ENCODE measurements at regions not wholly inside any gene's neighbourhood (a gene's known extent, or its start where the extent isn't known, plus 50 kb on each side); places are given as distances from the start of the nearest gene placed in this dataset.
"Not testable (repeated sequence)": the region's sequence is repeated elsewhere in the genome, so short reads cannot be mapped to it uniquely, and the experiment has no call there.

DNA sequence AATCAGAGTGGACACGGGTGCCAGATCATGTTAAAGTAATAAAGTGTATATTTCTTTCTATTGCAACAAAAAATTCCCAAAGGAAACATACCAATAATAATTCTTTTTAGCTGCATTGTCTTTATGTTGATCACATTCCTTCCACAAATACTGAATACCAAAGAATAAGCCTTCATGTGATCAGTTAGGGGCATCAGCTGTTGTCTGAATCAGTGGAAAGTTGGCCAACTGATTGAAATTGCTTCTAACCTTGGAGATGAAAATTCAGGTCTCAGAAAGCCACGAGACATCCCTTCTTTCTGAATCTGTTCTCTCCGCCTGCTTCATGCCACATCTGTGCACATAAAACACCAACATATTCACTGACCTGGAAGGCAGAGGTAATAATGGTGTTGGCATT lies 785.2 kb downstream of the KCNA4 start:
- no peak overlapping the region for H3K4me3 ChIP-seq (replicated peaks in 1 of 3)

DNA sequence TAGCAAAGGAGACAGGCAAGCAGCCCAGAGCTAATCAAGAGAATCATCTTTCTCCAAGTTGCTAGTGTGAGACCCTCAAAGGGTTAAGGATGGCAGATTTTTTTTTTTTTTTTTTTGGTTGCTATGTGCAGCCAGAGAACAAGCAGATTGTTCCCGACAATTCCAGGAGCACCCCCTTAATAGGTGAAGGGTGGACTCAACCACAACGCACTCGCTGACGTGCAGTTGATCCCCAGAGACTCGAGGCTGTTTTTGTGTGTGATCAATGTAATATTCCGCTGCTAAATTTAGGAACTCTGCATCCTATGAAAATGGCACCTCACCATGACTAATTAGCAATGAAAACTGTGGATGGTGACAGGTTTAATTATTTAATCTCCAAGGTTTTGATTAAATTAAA lies 789.0 kb downstream of the KCNA4 start:
- TF ChIP-seq, protein P1, sequence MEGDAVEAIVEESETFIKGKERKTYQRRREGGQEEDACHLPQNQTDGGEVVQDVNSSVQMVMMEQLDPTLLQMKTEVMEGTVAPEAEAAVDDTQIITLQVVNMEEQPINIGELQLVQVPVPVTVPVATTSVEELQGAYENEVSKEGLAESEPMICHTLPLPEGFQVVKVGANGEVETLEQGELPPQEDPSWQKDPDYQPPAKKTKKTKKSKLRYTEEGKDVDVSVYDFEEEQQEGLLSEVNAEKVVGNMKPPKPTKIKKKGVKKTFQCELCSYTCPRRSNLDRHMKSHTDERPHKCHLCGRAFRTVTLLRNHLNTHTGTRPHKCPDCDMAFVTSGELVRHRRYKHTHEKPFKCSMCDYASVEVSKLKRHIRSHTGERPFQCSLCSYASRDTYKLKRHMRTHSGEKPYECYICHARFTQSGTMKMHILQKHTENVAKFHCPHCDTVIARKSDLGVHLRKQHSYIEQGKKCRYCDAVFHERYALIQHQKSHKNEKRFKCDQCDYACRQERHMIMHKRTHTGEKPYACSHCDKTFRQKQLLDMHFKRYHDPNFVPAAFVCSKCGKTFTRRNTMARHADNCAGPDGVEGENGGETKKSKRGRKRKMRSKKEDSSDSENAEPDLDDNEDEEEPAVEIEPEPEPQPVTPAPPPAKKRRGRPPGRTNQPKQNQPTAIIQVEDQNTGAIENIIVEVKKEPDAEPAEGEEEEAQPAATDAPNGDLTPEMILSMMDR (IDR thresholded peaks at IDR 0.05), result no peak
- TF ChIP-seq POLR2A (IDR thresholded peaks at IDR 0.05), result no peak
- Histone ChIP-seq H3K27me3 (no peaks in the 10 kb centered on the region), H3K9me3 (no peaks in the 10 kb centered on the region), H3K36me3 (no peaks in the 10 kb centered on the region), H3K4me3 (replicated peaks in 1 of 3) (no peak overlapping the region), H3K4me1 (no peaks in the 10 kb centered on the region), H3K27ac (no peak overlapping the region)
- intact Hi-C loops (cut with DNase I), result no loop called here
- WGBS, 2 donors, result 50 to 52% methylated on average over 6 of the region's 6 CpGs
- no peak for DNase-seq

More for the DNA sequence above, 785.2 kb downstream of the KCNA4 start:
- TF ChIP-seq POLR2A (IDR thresholded peaks at IDR 0.05), result no peak
- TF ChIP-seq, protein P1 (IDR thresholded peaks at IDR 0.05), result no peak
- no peak for DNase-seq
- H3K4me1 ChIP-seq, result no peaks in the 10 kb centered on the region
- no peaks in the 10 kb centered on the region for H3K27me3 ChIP-seq
- intact Hi-C loops (cut with DNase I), result no loop called here
- 82 to 86% methylated on average over 3 of the region's 3 CpGs for WGBS, 2 donors
- no peaks in the 10 kb centered on the region for H3K36me3 ChIP-seq
- no peaks in the 10 kb centered on the region for H3K9me3 ChIP-seq
- no peak overlapping the region for H3K27ac ChIP-seq

DNA sequence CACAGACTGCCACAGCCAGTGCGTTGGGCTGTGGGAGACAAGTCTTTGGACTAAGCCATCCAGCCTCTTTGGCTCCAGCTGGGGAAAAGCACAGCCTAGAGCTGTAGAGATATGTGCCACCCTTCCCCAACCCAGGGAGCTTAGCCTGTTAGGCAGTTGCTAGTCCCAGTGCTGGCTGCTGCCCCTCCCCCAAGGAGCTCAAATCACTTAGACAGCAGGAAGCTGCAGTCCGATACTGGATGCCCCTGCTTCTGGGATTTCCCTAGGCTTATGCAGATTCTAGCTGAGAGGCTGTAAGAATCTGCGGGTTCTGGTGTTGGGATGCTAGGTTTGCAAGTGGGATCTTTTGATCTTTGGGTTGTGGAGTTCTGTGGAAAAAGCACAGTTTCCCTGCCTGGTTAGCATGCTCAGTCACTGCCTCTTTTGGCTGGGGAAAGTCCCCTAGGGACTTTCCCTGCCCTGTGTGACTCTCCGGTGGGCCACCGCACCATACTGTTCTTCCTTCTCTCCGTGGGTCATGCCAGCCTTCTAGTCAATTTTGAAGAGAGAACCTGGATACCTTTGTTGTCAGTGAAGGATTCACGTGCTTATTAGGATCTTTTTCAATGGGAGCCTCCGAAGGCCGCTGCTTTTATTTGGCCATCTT lies 792.0 kb downstream of the KCNA4 start:
- no peak for TF ChIP-seq POLR2A (IDR thresholded peaks at IDR 0.05)
- TF ChIP-seq, protein P1 (IDR thresholded peaks at IDR 0.05), result no peak

DNA sequence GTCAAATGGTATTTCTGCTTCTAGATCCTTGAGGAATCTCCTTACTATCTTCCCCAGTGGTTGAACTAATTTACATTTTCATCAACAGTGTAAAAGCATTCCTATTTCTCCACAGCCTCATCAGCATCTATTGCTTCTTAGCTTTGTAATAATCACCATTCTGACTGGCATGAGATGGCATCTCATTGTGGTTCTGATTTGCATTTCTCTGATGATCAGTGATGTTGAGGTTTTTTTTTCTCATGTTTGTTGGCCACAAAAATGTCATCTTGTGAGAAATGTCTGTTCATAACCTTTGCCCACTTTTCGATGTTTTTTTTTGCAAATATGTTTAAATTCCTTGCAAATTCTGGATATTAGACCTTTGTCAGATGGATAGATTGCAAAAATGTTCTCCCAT lies 797.3 kb downstream of the KCNA4 start:
- WGBS, 2 donors, result 44 to 53% methylated on average over 1 of the region's 1 CpG
- H3K27ac ChIP-seq; H3K27me3 ChIP-seq; H3K4me1 ChIP-seq; H3K9me3 ChIP-seq; DNase-seq; intact Hi-C loops (cut with DNase I); H3K4me3 ChIP-seq (replicated peaks in 1 of 3); H3K36me3 ChIP-seq: not testable (repeated sequence)

More for the DNA sequence above, 792.0 kb downstream of the KCNA4 start:
- Histone ChIP-seq H3K27ac (no peak overlapping the region), H3K27me3 (no peaks in the 10 kb centered on the region), H3K4me3 (replicated peaks in 1 of 3) (no peak overlapping the region), H3K9me3 (no peaks in the 10 kb centered on the region), H3K4me1 (no peaks in the 10 kb centered on the region), H3K36me3 (no peaks in the 10 kb centered on the region)
- 72 to 75% methylated on average over 9 of the region's 9 CpGs for WGBS, 2 donors
- no peak for DNase-seq
- intact Hi-C loops (cut with DNase I), result no loop called here

DNA sequence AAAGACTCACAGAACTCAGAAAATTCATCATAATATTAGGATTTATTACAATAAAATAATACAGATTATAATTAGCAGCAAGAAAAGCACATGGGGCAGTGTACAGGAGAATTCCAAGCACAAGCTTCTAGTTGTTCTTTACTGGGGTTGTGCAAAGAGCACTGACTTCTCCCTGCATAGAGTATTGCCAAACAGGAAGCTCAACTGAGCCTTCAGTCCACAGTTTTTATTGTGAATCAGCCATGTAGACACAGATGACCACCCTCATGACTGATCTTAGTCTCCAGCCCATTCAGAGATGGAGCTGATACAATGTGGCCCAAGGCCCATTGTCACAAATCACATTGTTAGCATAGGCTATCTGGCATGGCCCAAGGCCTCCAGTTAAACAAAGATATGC lies 798.9 kb downstream of the KCNA4 start:
- Histone ChIP-seq H3K27ac (no peak overlapping the region), H3K9me3 (no peaks in the 10 kb centered on the region), H3K4me3 (replicated peaks in 1 of 3) (no peak overlapping the region), H3K27me3 (no peaks in the 10 kb centered on the region), H3K36me3 (no peaks in the 10 kb centered on the region), H3K4me1 (no peaks in the 10 kb centered on the region)
- TF ChIP-seq, protein P1 (IDR thresholded peaks at IDR 0.05), result no peak
- no peak for TF ChIP-seq POLR2A (IDR thresholded peaks at IDR 0.05)
- intact Hi-C loops (cut with DNase I), result no loop called here
- DNase-seq, result no peak

DNA sequence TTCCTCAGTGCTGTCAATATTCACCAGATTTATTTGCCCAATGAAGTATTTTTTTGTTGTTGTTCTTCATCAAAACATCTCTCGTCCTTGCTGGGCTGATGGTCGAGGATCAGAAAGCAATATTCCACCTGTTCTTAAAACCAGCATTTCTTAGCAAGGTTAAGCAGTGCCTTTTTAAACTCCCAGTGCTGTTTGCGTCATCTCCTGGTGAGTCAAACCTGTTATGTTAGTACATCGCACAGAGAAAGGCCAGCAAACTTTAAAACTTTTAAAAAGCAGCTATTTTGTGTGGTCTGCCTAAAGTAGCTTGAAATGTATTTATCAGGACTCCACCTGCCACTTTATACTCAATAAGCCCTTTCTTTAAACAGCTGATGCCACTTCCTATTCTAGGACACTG lies 802.0 kb downstream of the KCNA4 start:
- intact Hi-C loops (cut with DNase I), result no loop called here
- TF ChIP-seq, protein P1 (IDR thresholded peaks at IDR 0.05), result no peak
- TF ChIP-seq POLR2A (IDR thresholded peaks at IDR 0.05), result no peak
- DNase-seq, result no peak
- Histone ChIP-seq H3K9me3 (no peaks in the 10 kb centered on the region), H3K4me1 (no peaks in the 10 kb centered on the region), H3K27ac (no peak overlapping the region), H3K4me3 (replicated peaks in 1 of 3) (no peak overlapping the region), H3K36me3 (no peaks in the 10 kb centered on the region), H3K27me3 (no peaks in the 10 kb centered on the region)
- 62 to 70% methylated on average over 4 of the region's 4 CpGs for whole genome bisulfite sequencing, 2 donors

Measured in thyroid gland (tissue), 4 donors.